H9 (cell line): ENCODE measurements at regions not wholly inside any gene's neighbourhood (a gene's known extent, or its start where the extent isn't known, plus 50 kb on each side); places are given as distances from the start of the nearest gene placed in this dataset.

Experiments
- DNase-seq: peaks from one replicate; pipeline ENCODE4 v3.0.0-alpha.2; 2017
- H2AFZ ChIP-seq: one replicate; pipeline ENCODE4 v1.6.1; 2013; ENCODE audit warnings: mild to moderate bottlenecking, low read length, control low read depth, moderate library complexity
- H2AK5ac ChIP-seq: 2 replicates; pipeline ENCODE4 v1.6.1; 2013; ENCODE audit warnings: low read length, control low read depth, mixed read lengths; ENCODE audit not compliant: insufficient read length
- H2BK120ac ChIP-seq: one replicate; pipeline ENCODE4 v1.6.1; 2013; ENCODE audit warnings: low read depth, mild to moderate bottlenecking, low read length, control low read depth, inconsistent platforms; ENCODE audit not compliant: poor library complexity, severe bottlenecking
- H2BK12ac ChIP-seq: 2 replicates; pipeline ENCODE4 v1.6.1; 2013; ENCODE audit warnings: low read length, control low read depth, mixed read lengths, low read depth; ENCODE audit not compliant: insufficient read length
- H2BK15ac ChIP-seq: 2 replicates; pipeline ENCODE4 v1.6.1; 2013; ENCODE audit warnings: low read depth, low read length, control low read depth
- H2BK20ac ChIP-seq: one replicate; pipeline ENCODE4 v1.6.1; 2013; ENCODE audit warnings: low read depth, mild to moderate bottlenecking, low read length, control low read depth, inconsistent platforms; ENCODE audit not compliant: poor library complexity, severe bottlenecking
- H2BK5ac ChIP-seq: 2 replicates; pipeline ENCODE4 v1.6.1; 2013; ENCODE audit warnings: low read length, control low read depth, mixed read lengths; ENCODE audit not compliant: insufficient read length
- H3K14ac ChIP-seq: 2 replicates; pipeline ENCODE4 v1.6.1; 2013; ENCODE audit warnings: low read length, control low read depth; ENCODE audit not compliant: insufficient read depth
- H3K18ac ChIP-seq: 2 replicates; pipeline ENCODE4 v1.6.1; 2013; ENCODE audit warnings: low read depth, mild to moderate bottlenecking, mixed read lengths, low read length, control low read depth; ENCODE audit not compliant: insufficient read length
- H3K23ac ChIP-seq: 2 replicates; pipeline ENCODE4 v1.6.1; 2013; ENCODE audit warnings: low read length, control low read depth, mixed read lengths, low read depth; ENCODE audit not compliant: insufficient read length
- H3K23me2 ChIP-seq: 2 replicates; pipeline ENCODE4 v1.6.1; 2013; ENCODE audit warnings: low read depth, mild to moderate bottlenecking, mixed read lengths, low read length, control low read depth; ENCODE audit not compliant: insufficient read length, poor library complexity, severe bottlenecking
- H3K27ac ChIP-seq: 2 replicates; pipeline ENCODE4 v1.5.1; 2013; ENCODE audit warnings: low read length, control low read depth, mixed read lengths, low read depth; ENCODE audit not compliant: insufficient read length
- H3K27me3 ChIP-seq: 2 replicates; pipeline ENCODE4 v1.6.1; 2013; ENCODE audit warnings: low read length, control low read depth, inconsistent platforms; ENCODE audit not compliant: insufficient read depth
- H3K4ac ChIP-seq: 2 replicates; pipeline ENCODE4 v1.6.1; 2013; ENCODE audit warnings: low read depth, mild to moderate bottlenecking, control low read depth, inconsistent platforms, low read length, moderate library complexity
- H3K4me1 ChIP-seq: 2 replicates; pipeline ENCODE4 v1.6.1; 2013; ENCODE audit warnings: low read length, control low read depth, inconsistent platforms; ENCODE audit not compliant: insufficient read depth
- H3K4me2 ChIP-seq: 2 replicates; pipeline ENCODE4 v1.6.1; 2013; ENCODE audit warnings: low read length, control low read depth, mixed read lengths; ENCODE audit not compliant: insufficient read length, insufficient read depth
- H3K56ac ChIP-seq: 2 replicates; pipeline ENCODE4 v1.6.1; 2013; ENCODE audit warnings: low read depth, mild to moderate bottlenecking, mixed read lengths, low read length, control low read depth; ENCODE audit not compliant: insufficient read length
- H3K79me1 ChIP-seq: 2 replicates; pipeline ENCODE4 v1.6.1; 2013; ENCODE audit warnings: low read depth, mild to moderate bottlenecking, moderate library complexity, low read length, control low read depth, inconsistent platforms; ENCODE audit not compliant: insufficient read depth, poor library complexity, severe bottlenecking
- H3K79me2 ChIP-seq: 2 replicates; pipeline ENCODE4 v1.6.1; 2013; ENCODE audit warnings: low read length, control low read depth, inconsistent platforms; ENCODE audit not compliant: insufficient read depth
- H3K9ac ChIP-seq: 2 replicates; pipeline ENCODE4 v1.6.1; 2013; ENCODE audit warnings: low read length, control low read depth, mixed read lengths; ENCODE audit not compliant: insufficient read length; ENCODE audit errors: extremely low read depth
- H3K9me3 ChIP-seq: one replicate; pipeline ENCODE4 v1.6.1; 2013; ENCODE audit warnings: low read depth, low read length, inconsistent platforms; ENCODE audit not compliant: control insufficient read depth
- H3T11ph ChIP-seq: one replicate; pipeline ENCODE4 v1.6.1; 2013; ENCODE audit warnings: mild to moderate bottlenecking, low read length, control low read depth, inconsistent platforms
- H4K20me1 ChIP-seq: one replicate; pipeline ENCODE4 v1.6.1; 2013; ENCODE audit not compliant: control insufficient read depth, insufficient read length, insufficient read depth
- H4K5ac ChIP-seq: 2 replicates; pipeline ENCODE4 v1.6.1; 2013; ENCODE audit warnings: low read depth, mild to moderate bottlenecking, mixed read lengths, low read length, control low read depth; ENCODE audit not compliant: insufficient read length
- H4K8ac ChIP-seq: replicated peaks from 2 replicates; pipeline ENCODE4 v1.6.1; 2013; ENCODE audit warnings: low read length, control low read depth, mixed read lengths, low read depth; ENCODE audit not compliant: insufficient read length
- H4K91ac ChIP-seq: 2 replicates; pipeline ENCODE4 v1.6.1; 2013; ENCODE audit warnings: low read depth, mild to moderate bottlenecking, moderate library complexity, mixed read lengths, low read length, control low read depth; ENCODE audit not compliant: insufficient read length
- H3K27ac Mint-ChIP-seq, 3 experiments: 2 replicates in 2 of 3; 3 replicates in 1 of 3; pipeline ENCODE4 v1.8.0; 2020 to 2021; ENCODE audit warnings: mixed read lengths in 3 of 3, mild to moderate bottlenecking in 1 of 3, moderate library complexity in 1 of 3
- H3K27me3 Mint-ChIP-seq: 2 replicates; pipeline ENCODE4 v1.8.0; 2021; ENCODE audit warnings: low read depth, mild to moderate bottlenecking, moderate library complexity, mixed read lengths
- H3K36me3 Mint-ChIP-seq, 3 experiments: 2 replicates in 2 of 3; 3 replicates in 1 of 3; pipeline ENCODE4 v1.8.0; 2020 to 2021; ENCODE audit warnings: low read depth in 3 of 3, mixed read lengths in 3 of 3; ENCODE audit not compliant: insufficient read depth in 1 of 3
- H3K4me1 Mint-ChIP-seq, 2 experiments: 2 replicates each; pipeline ENCODE4 v1.8.0; 2020; ENCODE audit warnings: mixed read lengths in 2 of 2
- H3K4me3 Mint-ChIP-seq, 2 experiments: 2 replicates in 1 of 2; 3 replicates in 1 of 2; pipeline ENCODE4 v1.8.0; 2020 to 2021; ENCODE audit warnings: mild to moderate bottlenecking in 2 of 2, mixed read lengths in 2 of 2, moderate library complexity in 1 of 2
- H3K9me3 Mint-ChIP-seq, 2 experiments: 2 replicates in 1 of 2; 3 replicates in 1 of 2; pipeline ENCODE4 v1.8.0; 2020; ENCODE audit warnings: mild to moderate bottlenecking in 2 of 2, mixed read lengths in 2 of 2, moderate library complexity in 1 of 2
- WGBS: extraction: QIAGEN DNeasy Blood & Tissue Kit; methylation state at CpG from one replicate; pipeline ENCODE4 v1.1.7; 2013; ENCODE audit warnings: missing lambda C conversion rate, low lambda C conversion rate, mixed read lengths; ENCODE audit not compliant: insufficient read length; ENCODE audit errors: extremely low coverage; 5-methylcytosine and 5-hydroxymethylcytosine counted together
- TF ChIP-seq, protein P1 (sequence below): fragments of 200-600 bp; sonication (generic); conservative IDR thresholded peaks from 3 replicates; pipeline ENCODE4 v1.8.0; 2021; ENCODE audit warnings: antibody characterized with exemption, mild to moderate bottlenecking

DNA sequence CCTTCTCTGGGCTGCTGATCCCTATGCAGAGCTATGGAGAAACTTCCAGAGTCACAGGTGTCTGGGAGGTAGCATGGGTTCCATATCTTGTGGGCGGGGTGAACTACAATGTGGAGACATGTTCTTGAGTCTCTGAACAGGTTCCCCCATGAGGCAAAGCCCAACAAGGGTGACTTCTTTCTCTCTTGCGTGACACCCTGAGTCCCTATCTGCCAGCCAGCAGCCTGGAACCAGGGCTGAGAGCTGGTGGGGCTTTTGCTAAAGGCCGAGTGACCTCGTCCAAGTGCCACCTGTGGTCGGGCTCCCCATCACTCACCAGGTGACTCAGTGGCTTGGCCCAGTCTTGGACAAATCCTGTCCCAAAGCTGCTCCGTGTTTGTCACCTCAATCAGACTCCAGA is 88.0 kb upstream of the ZNF536 start:
- Histone ChIP-seq H3K23ac (no peak overlapping the region), H2BK15ac (no peak overlapping the region), H3K27ac (no peak overlapping the region), H4K8ac (no peak overlapping the region), H2AK5ac (no peak overlapping the region), H3K18ac (no peak overlapping the region), H3K4me1 (peaks cover 3% of the 10 kb centered on the region; the same call in 1 of the 2 replicates), H3K23me2 (no peaks in the 10 kb centered on the region), H3K56ac (no peak overlapping the region), H3T11ph (no peak overlapping the region), H2BK12ac (no peak overlapping the region), H2BK5ac (no peak overlapping the region), H2BK20ac (no peak overlapping the region), H4K5ac (no peak overlapping the region), H3K14ac (no peak overlapping the region), H3K9me3 (no peaks in the 10 kb centered on the region), H3K27me3 (no peaks in the 10 kb centered on the region; the same call in 1 of the 2 replicates), H4K20me1 (no peaks in the 10 kb centered on the region), H2AFZ (no peak overlapping the region), H3K9ac (no peak overlapping the region), H3K79me2 (no peaks in the 10 kb centered on the region), H4K91ac (no peak overlapping the region), H2BK120ac (no peak overlapping the region), H3K79me1 (no peaks in the 10 kb centered on the region), H3K4me2 (no peak overlapping the region), H3K4ac (no peak overlapping the region)
- Mint-ChIP-seq H3K27me3 (peaks cover 15% of the 10 kb centered on the region), H3K9me3 (no peaks in the 10 kb centered on the region), H3K4me3 (no peak overlapping the region), H3K36me3 (no peaks in the 10 kb centered on the region), H3K4me1 (peaks cover 20 to 24% of the 10 kb centered on the region in 2 experiments), H3K27ac (no peak overlapping the region)
- TF ChIP-seq, protein P1, sequence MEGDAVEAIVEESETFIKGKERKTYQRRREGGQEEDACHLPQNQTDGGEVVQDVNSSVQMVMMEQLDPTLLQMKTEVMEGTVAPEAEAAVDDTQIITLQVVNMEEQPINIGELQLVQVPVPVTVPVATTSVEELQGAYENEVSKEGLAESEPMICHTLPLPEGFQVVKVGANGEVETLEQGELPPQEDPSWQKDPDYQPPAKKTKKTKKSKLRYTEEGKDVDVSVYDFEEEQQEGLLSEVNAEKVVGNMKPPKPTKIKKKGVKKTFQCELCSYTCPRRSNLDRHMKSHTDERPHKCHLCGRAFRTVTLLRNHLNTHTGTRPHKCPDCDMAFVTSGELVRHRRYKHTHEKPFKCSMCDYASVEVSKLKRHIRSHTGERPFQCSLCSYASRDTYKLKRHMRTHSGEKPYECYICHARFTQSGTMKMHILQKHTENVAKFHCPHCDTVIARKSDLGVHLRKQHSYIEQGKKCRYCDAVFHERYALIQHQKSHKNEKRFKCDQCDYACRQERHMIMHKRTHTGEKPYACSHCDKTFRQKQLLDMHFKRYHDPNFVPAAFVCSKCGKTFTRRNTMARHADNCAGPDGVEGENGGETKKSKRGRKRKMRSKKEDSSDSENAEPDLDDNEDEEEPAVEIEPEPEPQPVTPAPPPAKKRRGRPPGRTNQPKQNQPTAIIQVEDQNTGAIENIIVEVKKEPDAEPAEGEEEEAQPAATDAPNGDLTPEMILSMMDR = no peak
- DNase-seq = peak; percentile 18
- no CpG with 5 or more reads among the region's 6 CpGs for WGBS
